ENCODE measurements at regions not wholly inside any gene's neighbourhood (a gene's known extent, or its start where the extent isn't known, plus 50 kb on each side); places are given as distances from the start of the nearest gene placed in this dataset.

DNA sequence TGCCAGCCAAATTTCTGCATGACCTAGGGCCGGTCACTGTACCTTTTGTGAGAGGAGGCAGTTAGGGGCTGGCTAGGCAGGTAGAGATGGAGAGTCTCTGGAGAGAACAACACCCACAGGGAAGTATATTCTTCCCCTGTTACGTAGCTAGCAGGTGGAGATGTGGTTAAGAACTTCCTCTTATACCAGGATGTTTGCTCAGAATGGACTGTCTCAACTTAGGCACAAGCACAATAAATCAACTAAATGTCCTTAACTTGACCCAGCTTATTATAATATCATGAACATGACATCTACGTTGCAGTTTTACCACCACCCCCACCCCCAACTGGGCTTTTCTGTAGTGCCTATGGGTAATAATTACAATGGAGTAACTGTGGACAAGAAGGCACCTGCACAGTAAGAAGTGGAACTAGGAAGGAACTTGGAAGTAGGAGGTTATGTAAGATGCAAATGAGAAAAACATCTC, 60.7 kb upstream of the MPEG1 start:
- 17% methylated on average over 1 of the region's 3 CpGs for WGBS (ENCODE audit: insufficient coverage, low lambda C conversion rate)
- no peak overlapping the region for H3K4me3 ChIP-seq (ENCODE audit: low read length)
- no peaks in the 10 kb centered on the region for H3K27me3 ChIP-seq (ENCODE audit: control insufficient read depth, insufficient read depth, low read length)
- H3K27ac ChIP-seq (ENCODE audit: low read length), result peak overlapping the region; percentile 33
- H3K4me1 ChIP-seq (ENCODE audit: control insufficient read depth, insufficient read depth, low read length), result no peaks in the 10 kb centered on the region
- H3K36me3 ChIP-seq (ENCODE audit: control insufficient read depth, insufficient read depth, low read length), result no peaks in the 10 kb centered on the region
- DNase-seq, result peak in 1 of 2 donors; percentile 33
- H3K9me3 ChIP-seq (ENCODE audit: control insufficient read depth, low read depth, low read length), result no peaks in the 10 kb centered on the region

DNA sequence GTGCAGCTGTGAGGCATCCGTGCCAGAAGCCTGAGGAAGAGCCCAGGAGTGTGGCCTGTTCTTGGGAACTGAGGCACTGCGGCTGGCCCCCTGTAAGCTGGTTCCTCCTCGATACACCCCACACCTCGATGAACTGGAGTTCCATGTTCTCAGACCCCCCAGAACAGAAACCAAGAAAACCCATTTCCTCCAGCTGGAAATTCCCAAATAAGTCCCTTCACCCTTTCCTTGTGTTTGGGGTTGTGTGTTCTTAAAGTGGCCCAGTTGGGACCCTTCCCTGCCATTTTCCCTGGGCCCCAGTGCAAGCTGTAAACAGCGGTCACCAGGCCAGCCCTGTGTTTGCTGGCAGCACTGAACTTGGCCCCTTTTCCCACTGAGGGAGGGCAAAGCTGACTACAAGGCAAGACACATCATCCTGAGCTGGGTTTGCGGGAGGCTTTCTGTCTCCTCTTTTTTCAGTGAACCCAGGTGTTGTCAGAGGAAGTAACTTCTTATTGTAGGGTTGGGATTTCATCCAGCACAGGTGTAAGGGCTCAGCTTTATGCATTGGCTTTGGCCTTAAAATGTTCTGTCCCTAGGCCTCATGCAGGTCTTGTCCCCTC, 60.1 kb upstream of the MPEG1 start:
- H3K27me3 ChIP-seq (ENCODE audit: control insufficient read depth, insufficient read depth, low read length), result no peaks in the 10 kb centered on the region

DNA sequence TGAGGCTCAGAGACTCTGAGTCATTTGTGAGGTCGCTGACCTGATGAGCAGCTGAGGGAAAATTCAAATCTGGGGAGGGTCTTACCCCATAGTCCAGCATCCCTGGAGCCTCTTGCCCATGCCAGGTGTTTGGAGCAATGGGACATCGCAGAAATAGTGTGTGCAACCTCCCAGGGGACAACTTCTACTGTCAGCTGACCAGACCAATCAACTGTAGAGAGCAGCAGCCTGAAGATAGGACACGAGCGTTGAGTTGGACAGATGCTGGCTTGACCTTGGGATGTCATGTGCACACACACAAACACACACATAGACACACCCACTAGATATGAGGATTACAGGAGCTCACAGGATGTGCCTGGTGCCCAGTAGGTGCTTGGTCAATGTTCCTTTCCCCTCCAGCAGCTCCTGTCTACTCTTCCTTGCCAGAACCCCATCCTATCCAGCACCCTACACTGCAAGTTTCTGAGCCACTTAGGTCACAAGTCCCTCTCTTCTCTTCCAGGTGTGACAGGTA, 59.1 kb upstream of the MPEG1 start:
- Histone ChIP-seq H3K27me3 (ENCODE audit: control insufficient read depth, insufficient read depth, low read length) (no peaks in the 10 kb centered on the region), H3K27ac (ENCODE audit: low read length) (no peak overlapping the region), H3K4me1 (ENCODE audit: control insufficient read depth, insufficient read depth, low read length) (no peaks in the 10 kb centered on the region), H3K9me3 (ENCODE audit: control insufficient read depth, low read depth, low read length) (no peaks in the 10 kb centered on the region), H3K4me3 (ENCODE audit: low read length) (no peak overlapping the region), H3K36me3 (ENCODE audit: control insufficient read depth, insufficient read depth, low read length) (no peaks in the 10 kb centered on the region)
- WGBS (ENCODE audit: insufficient coverage, low lambda C conversion rate), result no CpG with 5 or more reads among the region's 4 CpGs
- DNase-seq, result no peak

More for the DNA sequence above, 60.1 kb upstream of the MPEG1 start:
- H3K27ac ChIP-seq (ENCODE audit: low read length), result peak overlapping the region; percentile 33
- H3K4me1 ChIP-seq (ENCODE audit: control insufficient read depth, insufficient read depth, low read length), result no peaks in the 10 kb centered on the region
- no peak for DNase-seq
- no peaks in the 10 kb centered on the region for H3K9me3 ChIP-seq (ENCODE audit: control insufficient read depth, low read depth, low read length)
- WGBS (ENCODE audit: insufficient coverage, low lambda C conversion rate), result no CpG with 5 or more reads among the region's 6 CpGs
- no peaks in the 10 kb centered on the region for H3K36me3 ChIP-seq (ENCODE audit: control insufficient read depth, insufficient read depth, low read length)
- H3K4me3 ChIP-seq (ENCODE audit: low read length), result no peak overlapping the region

DNA sequence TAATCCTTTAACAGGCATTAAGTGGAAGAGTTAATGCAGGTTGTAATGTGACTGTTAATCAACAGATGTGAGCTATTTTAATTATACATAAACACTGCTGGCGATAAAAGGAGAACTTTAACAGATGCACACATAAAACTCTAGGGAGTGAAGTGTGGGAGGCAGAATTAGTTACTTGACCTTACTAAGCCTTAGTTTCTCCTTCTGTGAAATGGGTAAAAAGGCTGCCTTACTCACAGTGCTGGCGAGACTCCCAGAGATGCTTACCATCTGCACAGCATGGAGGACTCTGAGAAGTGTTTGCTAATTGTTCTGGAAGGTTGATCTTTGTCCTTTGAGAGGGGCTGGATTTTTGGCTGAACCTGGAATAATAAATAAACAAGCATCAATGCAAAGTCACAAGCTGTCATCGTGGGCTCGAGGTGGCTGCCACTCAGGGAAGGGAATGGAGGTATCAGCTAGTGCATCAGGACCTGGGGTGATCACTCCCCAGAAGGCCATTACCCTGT, 58.6 kb upstream of the MPEG1 start:
- WGBS (ENCODE audit: insufficient coverage, low lambda C conversion rate), result 100% methylated on average over 1 of the region's 4 CpGs

DNA sequence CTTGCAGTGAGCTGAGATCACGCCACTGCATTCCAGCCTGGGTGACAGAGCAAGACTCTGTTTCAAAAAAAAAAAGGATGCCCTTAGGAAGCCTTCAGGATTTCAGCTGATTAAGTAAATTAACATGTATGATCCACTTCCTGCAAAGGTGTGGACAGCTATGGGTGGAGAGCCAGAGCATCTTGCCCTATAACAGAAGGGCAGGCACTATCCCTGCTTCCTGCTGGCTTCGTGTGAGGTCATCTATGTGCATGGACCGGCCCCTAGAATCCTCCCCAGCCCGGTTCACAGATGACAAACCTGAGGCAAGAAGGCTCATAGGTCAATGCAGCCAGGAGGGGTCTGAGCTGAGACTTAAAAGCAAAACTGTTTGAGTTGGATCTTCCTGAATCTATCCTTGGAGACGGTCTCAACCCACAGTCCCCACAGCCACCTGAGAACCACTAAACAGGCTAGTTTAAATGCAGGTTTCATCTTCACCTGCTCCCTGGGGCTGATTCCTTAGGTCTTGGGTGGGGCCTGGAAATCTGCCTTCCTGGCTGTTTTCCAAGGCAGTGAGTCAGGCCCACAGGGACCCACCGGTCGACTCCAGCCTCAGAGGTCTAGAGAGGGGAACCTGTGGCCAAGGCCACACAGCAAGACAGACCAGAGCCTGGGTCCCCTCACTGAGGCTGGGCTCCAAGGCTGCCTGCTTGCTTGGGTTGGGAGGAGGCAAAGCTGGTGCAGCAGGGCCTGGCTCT, 55.2 kb upstream of the MPEG1 start:
- WGBS (ENCODE audit: insufficient coverage, low lambda C conversion rate), result no CpG with 5 or more reads among the region's 7 CpGs
- no peak overlapping the region for H3K27ac ChIP-seq (ENCODE audit: low read length)
- no peaks in the 10 kb centered on the region for H3K4me1 ChIP-seq (ENCODE audit: control insufficient read depth, insufficient read depth, low read length)
- H3K9me3 ChIP-seq (ENCODE audit: control insufficient read depth, low read depth, low read length), result no peaks in the 10 kb centered on the region
- DNase-seq, result no peak
- no peaks in the 10 kb centered on the region for H3K27me3 ChIP-seq (ENCODE audit: control insufficient read depth, insufficient read depth, low read length)
- H3K36me3 ChIP-seq (ENCODE audit: control insufficient read depth, insufficient read depth, low read length), result no peaks in the 10 kb centered on the region
- no peak overlapping the region for H3K4me3 ChIP-seq (ENCODE audit: low read length)

More for the DNA sequence above, 58.6 kb upstream of the MPEG1 start:
- no peaks in the 10 kb centered on the region for H3K9me3 ChIP-seq (ENCODE audit: control insufficient read depth, low read depth, low read length)
- no peaks in the 10 kb centered on the region for H3K36me3 ChIP-seq (ENCODE audit: control insufficient read depth, insufficient read depth, low read length)
- H3K4me3 ChIP-seq (ENCODE audit: low read length), result no peak overlapping the region
- no peaks in the 10 kb centered on the region for H3K27me3 ChIP-seq (ENCODE audit: control insufficient read depth, insufficient read depth, low read length)
- H3K27ac ChIP-seq (ENCODE audit: low read length), result no peak overlapping the region
- DNase-seq, result no peak
- H3K4me1 ChIP-seq (ENCODE audit: control insufficient read depth, insufficient read depth, low read length), result no peaks in the 10 kb centered on the region

DNA sequence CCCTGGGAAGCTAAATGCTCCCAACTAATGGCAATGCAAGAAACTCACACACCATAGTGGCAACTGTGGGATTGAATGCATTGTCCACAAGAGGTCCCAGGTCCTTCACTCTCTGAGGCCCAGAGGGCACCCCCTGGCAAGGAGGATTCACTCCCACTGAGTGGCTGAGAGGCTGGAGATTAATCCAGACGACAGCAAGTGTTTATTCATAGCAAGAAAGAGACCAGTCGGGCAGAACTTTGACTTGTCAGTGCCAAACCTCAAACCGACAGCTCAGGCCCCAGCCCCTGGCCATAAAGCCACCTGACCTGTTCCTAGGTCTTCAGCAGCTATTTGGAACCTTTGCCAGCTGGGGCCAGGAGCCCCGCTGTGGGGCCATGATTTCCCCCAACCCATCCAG, 54.5 kb upstream of the MPEG1 start:
- DNase-seq, result no peak
- Histone ChIP-seq H3K4me3 (ENCODE audit: low read length) (no peak overlapping the region), H3K36me3 (ENCODE audit: control insufficient read depth, insufficient read depth, low read length) (no peaks in the 10 kb centered on the region), H3K27ac (ENCODE audit: low read length) (no peak overlapping the region), H3K27me3 (ENCODE audit: control insufficient read depth, insufficient read depth, low read length) (no peaks in the 10 kb centered on the region), H3K9me3 (ENCODE audit: control insufficient read depth, low read depth, low read length) (no peaks in the 10 kb centered on the region), H3K4me1 (ENCODE audit: control insufficient read depth, insufficient read depth, low read length) (no peaks in the 10 kb centered on the region)
- WGBS (ENCODE audit: insufficient coverage, low lambda C conversion rate), result no CpG with 5 or more reads among the region's 4 CpGs

DNA sequence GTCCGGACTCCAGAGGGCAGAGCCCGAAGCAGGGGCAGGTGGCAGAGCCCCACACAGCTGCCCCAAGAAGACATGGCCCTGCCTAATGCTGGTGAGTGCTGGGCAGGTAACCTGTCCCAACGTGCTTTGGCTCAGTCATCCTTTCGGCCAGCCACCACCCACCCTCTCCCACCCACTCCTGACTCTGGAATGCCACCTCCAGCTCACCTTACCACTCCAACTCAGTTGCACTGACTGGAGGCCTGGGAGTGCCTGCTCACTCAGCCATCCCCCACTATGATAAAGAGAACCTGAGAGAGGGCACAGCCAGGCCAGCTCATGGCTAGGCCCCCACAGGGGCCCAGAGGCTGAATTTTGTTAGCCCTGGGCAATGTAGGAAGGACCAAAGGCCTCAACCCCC, 53.8 kb upstream of the MPEG1 start:
- no peaks in the 10 kb centered on the region for H3K9me3 ChIP-seq (ENCODE audit: control insufficient read depth, low read depth, low read length)
- WGBS (ENCODE audit: insufficient coverage, low lambda C conversion rate), result no CpG with 5 or more reads among the region's 4 CpGs
- H3K27ac ChIP-seq (ENCODE audit: low read length), result no peak overlapping the region
- H3K4me3 ChIP-seq (ENCODE audit: low read length), result no peak overlapping the region
- no peaks in the 10 kb centered on the region for H3K27me3 ChIP-seq (ENCODE audit: control insufficient read depth, insufficient read depth, low read length)
- no peak for DNase-seq
- H3K4me1 ChIP-seq (ENCODE audit: control insufficient read depth, insufficient read depth, low read length), result no peaks in the 10 kb centered on the region
- no peaks in the 10 kb centered on the region for H3K36me3 ChIP-seq (ENCODE audit: control insufficient read depth, insufficient read depth, low read length)

DNA sequence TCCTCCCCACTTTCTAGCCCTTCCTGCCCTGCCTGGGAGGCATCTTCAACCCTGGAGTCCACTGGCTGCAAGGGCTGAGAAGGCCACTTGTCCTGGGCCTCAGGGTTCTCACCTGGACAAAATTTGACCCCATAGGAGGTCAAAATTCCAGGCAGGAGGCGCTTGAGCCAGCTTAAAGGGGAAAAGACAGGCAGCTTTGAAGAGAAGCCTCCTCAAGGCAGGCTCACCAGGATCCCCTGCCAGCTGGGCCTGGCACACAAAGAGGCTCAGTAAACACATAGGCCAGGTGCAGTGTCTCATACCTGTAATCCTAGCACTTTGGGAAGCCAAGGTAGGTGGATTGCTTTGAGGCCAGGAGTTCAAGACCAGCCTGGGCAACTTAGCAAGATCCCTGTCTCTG, 53.0 kb upstream of the MPEG1 start:
- no peak overlapping the region for H3K27ac ChIP-seq (ENCODE audit: low read length)
- H3K4me3 ChIP-seq (ENCODE audit: low read length), result no peak overlapping the region
- H3K27me3 ChIP-seq (ENCODE audit: control insufficient read depth, insufficient read depth, low read length), result no peaks in the 10 kb centered on the region
- WGBS (ENCODE audit: insufficient coverage, low lambda C conversion rate), result no CpG with 5 or more reads among the region's 1 CpG
- no peaks in the 10 kb centered on the region for H3K9me3 ChIP-seq (ENCODE audit: control insufficient read depth, low read depth, low read length)
- DNase-seq, result no peak
- H3K36me3 ChIP-seq (ENCODE audit: control insufficient read depth, insufficient read depth, low read length), result no peaks in the 10 kb centered on the region
- H3K4me1 ChIP-seq (ENCODE audit: control insufficient read depth, insufficient read depth, low read length), result no peaks in the 10 kb centered on the region

DNA sequence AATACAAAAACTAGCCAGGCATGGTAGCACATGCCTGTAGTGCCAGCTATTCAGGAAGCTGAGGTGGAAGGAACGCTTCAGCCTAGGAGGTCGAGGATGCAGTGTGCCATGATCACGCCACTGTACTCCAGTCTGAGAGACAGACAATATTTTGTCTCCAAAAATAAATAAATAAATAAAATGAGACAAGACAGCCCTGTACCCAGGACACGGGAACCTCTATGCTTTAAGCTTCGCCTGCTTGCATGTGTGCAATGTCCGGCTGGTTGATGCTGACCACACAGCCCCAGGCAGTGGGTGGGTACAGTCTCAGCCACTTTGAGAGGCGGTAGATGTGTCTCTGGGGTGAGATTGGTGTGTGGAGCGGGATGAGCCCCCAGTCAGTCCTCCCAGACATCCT, 52.0 kb upstream of the MPEG1 start:
- WGBS (ENCODE audit: insufficient coverage, low lambda C conversion rate), result no CpG with 5 or more reads among the region's 8 CpGs
- no peak for DNase-seq
- H3K9me3 ChIP-seq (ENCODE audit: control insufficient read depth, low read depth, low read length), result no peaks in the 10 kb centered on the region
- H3K27me3 ChIP-seq (ENCODE audit: control insufficient read depth, insufficient read depth, low read length), result no peaks in the 10 kb centered on the region
- no peaks in the 10 kb centered on the region for H3K4me1 ChIP-seq (ENCODE audit: control insufficient read depth, insufficient read depth, low read length)
- no peak overlapping the region for H3K27ac ChIP-seq (ENCODE audit: low read length)
- no peak overlapping the region for H3K4me3 ChIP-seq (ENCODE audit: low read length)
- H3K36me3 ChIP-seq (ENCODE audit: control insufficient read depth, insufficient read depth, low read length), result no peaks in the 10 kb centered on the region

DNA sequence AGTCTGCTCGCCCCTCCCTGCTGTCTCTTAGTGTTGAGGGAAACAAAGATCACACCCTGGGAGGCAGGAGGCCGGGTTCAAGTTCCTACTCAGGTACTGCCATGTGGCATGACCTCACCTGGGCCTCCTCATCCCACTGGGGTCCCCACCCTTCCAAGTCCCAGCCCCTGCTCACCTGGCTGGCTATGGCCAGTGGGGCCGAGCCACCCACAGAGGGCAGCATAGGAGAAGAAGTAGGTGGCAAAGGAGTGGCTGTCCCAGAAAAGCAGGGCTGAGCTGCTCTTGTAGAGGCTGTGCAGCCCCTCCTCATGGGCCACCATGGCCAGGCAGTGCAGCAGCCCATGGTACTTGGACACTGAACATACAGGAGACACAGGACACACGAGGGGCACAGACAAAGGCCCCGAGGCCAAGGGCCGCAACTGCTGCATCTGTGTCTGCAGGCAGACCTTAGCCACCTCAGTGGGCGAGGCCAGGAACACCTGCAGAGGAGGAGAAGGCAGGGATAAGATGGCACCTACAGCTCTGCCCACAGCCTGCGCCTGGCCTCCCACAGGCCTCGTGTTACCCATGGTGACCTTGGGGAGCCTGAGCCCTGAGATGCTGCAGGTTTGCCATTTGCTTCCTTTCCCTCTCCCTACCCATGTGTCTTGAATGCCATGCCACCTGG, 50.6 kb upstream of the MPEG1 start:
- Histone ChIP-seq H3K27ac (ENCODE audit: low read length) (no peak overlapping the region), H3K27me3 (ENCODE audit: control insufficient read depth, insufficient read depth, low read length) (no peaks in the 10 kb centered on the region), H3K4me3 (ENCODE audit: low read length) (no peak overlapping the region), H3K9me3 (ENCODE audit: control insufficient read depth, low read depth, low read length) (no peaks in the 10 kb centered on the region), H3K36me3 (ENCODE audit: control insufficient read depth, insufficient read depth, low read length) (no peaks in the 10 kb centered on the region), H3K4me1 (ENCODE audit: control insufficient read depth, insufficient read depth, low read length) (no peaks in the 10 kb centered on the region)
- WGBS (ENCODE audit: insufficient coverage, low lambda C conversion rate), result no CpG with 5 or more reads among the region's 9 CpGs
- no peak for DNase-seq
